GM12875 (cell line): ENCODE measurements at regions not wholly inside any gene's neighbourhood (a gene's known extent, or its start where the extent isn't known, plus 50 kb on each side); places are given as distances from the start of the nearest gene placed in this dataset.

Experiments used
- H3K4me3 ChIP-seq: one replicate; pipeline ENCODE4 v1.5.1; 2011; ENCODE audit warnings: low read depth, low read length, control low read depth
- CTCF ChIP-seq: IDR thresholded peaks from 2 replicates; pipeline ENCODE4 v1.5.1; 2011; ENCODE audit warnings: low read depth, mild to moderate bottlenecking, control low read depth, inconsistent platforms, low read length, moderate library complexity, borderline replicate concordance; ENCODE audit not compliant: insufficient read depth

DNA sequence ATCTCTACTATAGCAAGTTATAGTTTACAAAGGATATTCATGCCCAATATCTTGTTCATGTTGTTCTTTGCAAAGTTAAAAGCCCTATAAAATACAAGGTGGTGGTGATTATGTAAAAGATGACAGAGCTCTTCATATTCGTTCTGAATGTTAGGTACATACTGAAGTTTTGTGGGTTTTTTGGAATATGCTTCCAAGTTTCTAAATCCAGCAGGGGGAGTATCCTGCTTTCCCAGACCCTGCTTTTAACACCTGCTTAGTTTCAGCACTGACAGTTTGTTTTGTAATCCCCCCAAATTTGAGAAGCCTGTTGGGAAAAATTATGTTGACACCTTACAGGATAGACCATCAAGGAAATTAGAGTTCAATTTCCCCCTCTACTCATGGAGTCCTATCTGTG is 438.3 kb downstream of the SH3GL2 start:
- H3K4me3 ChIP-seq: no peak overlapping the region
- no peak for TF ChIP-seq CTCF

- TF ChIP-seq CTCF: no peak
- no peak overlapping the region for H3K4me3 ChIP-seq
Observed at GRCh38 chr9:18018221-18018620, 439.4 kb downstream of the SH3GL2 start.

DNA sequence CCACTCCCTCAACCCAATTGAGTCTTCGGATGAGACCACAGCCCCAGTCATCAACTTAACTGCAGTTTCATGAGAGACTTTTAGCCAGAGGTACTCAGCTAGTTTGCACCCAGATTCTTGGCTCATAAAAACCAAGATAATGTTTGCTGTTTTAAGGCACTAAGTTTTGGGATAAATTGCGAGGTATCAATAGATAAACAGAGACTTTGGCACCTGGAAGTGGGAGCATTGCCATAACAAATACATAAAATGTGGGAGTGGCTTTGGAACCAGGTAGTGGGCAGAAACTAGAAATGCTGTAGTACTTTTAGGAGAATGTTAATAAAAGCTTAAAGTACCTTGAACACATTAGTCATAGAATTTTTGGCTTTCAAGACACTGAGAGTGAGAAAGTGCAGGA is 439.8 kb downstream of the SH3GL2 start:
- H3K4me3 ChIP-seq: no peak overlapping the region
- TF ChIP-seq CTCF: no peak

DNA sequence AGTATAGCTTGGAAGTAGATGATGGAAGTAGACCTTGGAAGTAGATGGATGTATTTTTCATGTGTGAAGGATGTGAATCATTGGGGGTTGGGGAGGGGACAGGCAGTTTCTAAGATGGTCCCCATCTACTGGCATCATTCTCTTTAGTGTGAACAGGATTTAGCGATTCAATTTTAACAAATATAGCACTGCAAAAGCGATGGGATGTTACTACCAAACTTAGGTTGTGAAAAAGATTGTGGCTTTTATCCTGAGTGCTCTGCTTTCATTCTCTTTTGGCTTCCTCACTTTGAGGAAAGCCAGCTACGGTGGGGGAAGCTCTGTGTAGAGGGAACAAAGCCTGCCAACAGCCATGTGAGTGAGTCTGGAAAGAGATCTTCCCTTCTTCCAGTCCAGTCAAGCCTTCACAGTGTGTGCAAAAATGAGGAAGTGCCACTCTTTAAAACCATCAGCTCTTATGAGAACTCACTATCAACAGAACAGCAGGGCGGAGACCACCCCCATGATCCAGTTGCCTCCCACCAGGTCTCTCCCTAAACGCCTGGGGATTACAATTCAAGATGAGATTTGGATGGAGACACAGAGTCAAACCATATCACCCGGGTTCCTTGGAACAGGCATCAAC is 441.4 kb downstream of the SH3GL2 start:
- no peak for TF ChIP-seq CTCF
- no peak overlapping the region for H3K4me3 ChIP-seq

- no peak for TF ChIP-seq CTCF
- H3K4me3 ChIP-seq: no peak overlapping the region
Observed at GRCh38 chr9:18022642-18023041, 443.8 kb downstream of the SH3GL2 start.

DNA sequence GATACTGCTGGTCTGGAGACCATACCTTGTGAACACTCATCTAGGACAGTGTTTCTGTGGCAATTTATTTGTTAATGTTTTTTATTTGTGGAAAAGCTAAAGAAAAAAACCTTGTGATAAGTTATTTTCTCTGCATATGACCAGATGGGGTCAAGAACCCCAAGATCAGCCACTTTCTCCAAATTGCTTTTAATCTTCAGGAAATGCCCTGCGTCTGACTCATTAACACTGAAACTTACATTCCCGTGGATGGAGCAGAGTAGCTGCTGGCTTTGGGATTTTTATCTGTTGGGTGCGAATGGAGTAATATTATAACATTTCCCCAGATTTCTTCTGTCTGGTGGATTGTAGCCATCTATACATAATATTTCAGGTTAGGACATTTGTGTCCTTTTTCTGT is 444.5 kb downstream of the SH3GL2 start:
- no peak overlapping the region for H3K4me3 ChIP-seq
- no peak for TF ChIP-seq CTCF

- no peak overlapping the region for H3K4me3 ChIP-seq
- TF ChIP-seq CTCF: no peak
Observed at GRCh38 chr9:18032636-18033035, 441.3 kb upstream of the ADAMTSL1 start.
